ENCODE measurements at regions not wholly inside any gene's neighbourhood (a gene's known extent, or its start where the extent isn't known, plus 50 kb on each side); places are given as distances from the start of the nearest gene placed in this dataset.

- no peak for DNase-seq (ENCODE audit: low read depth)
Measured at GRCh38 chr11:15909937-15910598, 446.3 kb downstream of the SOX6 start.

GRCh38 chr11:15910761-15911160 lies 445.6 kb downstream of the SOX6 start:
- DNase-seq (ENCODE audit: low read depth): no peak

- DNase-seq (ENCODE audit: low read depth): peak; percentile 44
Measured at GRCh38 chr11:15911377-15912044, 444.8 kb downstream of the SOX6 start.

- DNase-seq (ENCODE audit: low read depth): no peak
Measured at GRCh38 chr11:15912291-15912690, 444.1 kb downstream of the SOX6 start.

- DNase-seq (ENCODE audit: low read depth): no peak
Measured at GRCh38 chr11:15912825-15913224, 443.5 kb downstream of the SOX6 start.

GRCh38 chr11:15913261-15913660 lies 443.1 kb downstream of the SOX6 start:
- no peak for DNase-seq (ENCODE audit: low read depth)
